AG10803 (cell line): ENCODE measurements at regions not wholly inside any gene's neighbourhood (a gene's known extent, or its start where the extent isn't known, plus 50 kb on each side); places are given as distances from the start of the nearest gene placed in this dataset.
A peak's percentile ranks its signal among the peaks of the same experiment; 100 is the strongest.

Experiments
- DNase-seq: peaks from one replicate; pipeline ENCODE4 v3.0.0; 2010; ENCODE audit warnings: low read depth
- H3K4me3 ChIP-seq: 2 replicates; pipeline ENCODE4 v1.5.1; 2011; ENCODE audit warnings: mild to moderate bottlenecking, low read length, control low read depth
- TF ChIP-seq, protein P1 (sequence below): conservative IDR thresholded peaks from 2 replicates; pipeline ENCODE4 v1.5.1; 2011; ENCODE audit warnings: mild to moderate bottlenecking, low read length, control low read depth, inconsistent platforms

DNA sequence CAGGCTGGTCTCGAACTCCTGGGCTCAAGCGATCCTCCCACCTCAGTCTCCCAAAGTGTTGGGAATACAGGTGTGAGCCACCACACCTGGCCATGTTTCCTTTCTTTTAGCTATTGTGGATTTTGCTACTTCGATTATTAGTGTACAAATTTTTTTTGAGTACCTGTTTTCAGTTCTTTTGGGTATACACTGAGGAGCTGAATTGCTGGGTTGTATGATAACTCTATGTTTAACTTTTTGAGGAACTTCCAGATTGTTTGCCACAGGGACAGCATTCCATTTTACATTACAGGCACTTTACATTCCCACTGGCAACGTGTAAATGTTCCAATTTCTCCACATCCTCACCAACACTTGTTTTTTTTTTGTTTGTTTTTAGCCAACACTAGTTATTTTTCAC lies 198.1 kb upstream of the TBX3 start:
- TF ChIP-seq, protein P1, sequence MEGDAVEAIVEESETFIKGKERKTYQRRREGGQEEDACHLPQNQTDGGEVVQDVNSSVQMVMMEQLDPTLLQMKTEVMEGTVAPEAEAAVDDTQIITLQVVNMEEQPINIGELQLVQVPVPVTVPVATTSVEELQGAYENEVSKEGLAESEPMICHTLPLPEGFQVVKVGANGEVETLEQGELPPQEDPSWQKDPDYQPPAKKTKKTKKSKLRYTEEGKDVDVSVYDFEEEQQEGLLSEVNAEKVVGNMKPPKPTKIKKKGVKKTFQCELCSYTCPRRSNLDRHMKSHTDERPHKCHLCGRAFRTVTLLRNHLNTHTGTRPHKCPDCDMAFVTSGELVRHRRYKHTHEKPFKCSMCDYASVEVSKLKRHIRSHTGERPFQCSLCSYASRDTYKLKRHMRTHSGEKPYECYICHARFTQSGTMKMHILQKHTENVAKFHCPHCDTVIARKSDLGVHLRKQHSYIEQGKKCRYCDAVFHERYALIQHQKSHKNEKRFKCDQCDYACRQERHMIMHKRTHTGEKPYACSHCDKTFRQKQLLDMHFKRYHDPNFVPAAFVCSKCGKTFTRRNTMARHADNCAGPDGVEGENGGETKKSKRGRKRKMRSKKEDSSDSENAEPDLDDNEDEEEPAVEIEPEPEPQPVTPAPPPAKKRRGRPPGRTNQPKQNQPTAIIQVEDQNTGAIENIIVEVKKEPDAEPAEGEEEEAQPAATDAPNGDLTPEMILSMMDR = no peak
- DNase-seq = no peak
- no peak overlapping the region for H3K4me3 ChIP-seq

DNA sequence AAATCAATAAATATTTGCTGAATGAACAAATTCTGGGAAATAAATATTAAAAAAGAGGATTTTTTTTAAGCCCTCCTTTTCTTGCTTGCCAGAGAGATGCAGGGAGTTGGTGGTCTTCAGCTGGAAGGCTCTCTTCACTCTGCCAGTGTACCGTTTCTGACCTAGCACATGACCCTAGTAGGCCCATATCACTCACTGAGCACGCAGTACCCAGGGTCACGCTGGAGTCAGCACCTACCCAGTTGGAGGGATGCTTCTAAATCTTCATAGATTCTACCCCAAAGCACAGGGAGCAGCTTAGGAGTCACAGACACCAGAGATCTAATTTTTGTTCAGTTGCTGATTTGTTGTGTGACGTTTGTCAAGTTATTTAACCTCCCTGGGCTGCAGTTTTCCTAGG lies 195.4 kb upstream of the TBX3 start:
- no peak for DNase-seq

DNA sequence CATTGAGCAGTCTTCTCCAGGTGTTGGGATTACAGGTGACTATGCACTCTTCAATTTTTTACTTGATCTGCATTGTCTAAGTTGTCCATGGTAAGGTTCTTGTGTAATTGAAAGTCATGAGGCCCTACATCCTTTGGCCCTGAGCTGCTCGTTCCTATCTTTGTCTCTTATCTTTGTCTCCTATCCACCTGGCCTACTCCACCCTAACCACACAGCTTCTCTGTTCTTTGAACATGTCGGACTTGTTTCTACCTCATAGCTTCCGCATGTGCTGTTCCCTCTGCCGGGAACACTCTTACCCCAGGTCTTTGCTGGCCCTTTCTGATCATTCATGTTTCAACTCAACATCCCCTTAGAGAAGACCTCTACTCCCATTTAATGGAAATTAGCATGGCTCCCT lies 194.8 kb upstream of the TBX3 start:
- H3K4me3 ChIP-seq = no peak overlapping the region
- no peak for DNase-seq
- TF ChIP-seq, protein P1 = no peak

More for the DNA sequence above, 195.4 kb upstream of the TBX3 start:
- H3K4me3 ChIP-seq = no peak overlapping the region
- TF ChIP-seq, protein P1 = no peak

DNA sequence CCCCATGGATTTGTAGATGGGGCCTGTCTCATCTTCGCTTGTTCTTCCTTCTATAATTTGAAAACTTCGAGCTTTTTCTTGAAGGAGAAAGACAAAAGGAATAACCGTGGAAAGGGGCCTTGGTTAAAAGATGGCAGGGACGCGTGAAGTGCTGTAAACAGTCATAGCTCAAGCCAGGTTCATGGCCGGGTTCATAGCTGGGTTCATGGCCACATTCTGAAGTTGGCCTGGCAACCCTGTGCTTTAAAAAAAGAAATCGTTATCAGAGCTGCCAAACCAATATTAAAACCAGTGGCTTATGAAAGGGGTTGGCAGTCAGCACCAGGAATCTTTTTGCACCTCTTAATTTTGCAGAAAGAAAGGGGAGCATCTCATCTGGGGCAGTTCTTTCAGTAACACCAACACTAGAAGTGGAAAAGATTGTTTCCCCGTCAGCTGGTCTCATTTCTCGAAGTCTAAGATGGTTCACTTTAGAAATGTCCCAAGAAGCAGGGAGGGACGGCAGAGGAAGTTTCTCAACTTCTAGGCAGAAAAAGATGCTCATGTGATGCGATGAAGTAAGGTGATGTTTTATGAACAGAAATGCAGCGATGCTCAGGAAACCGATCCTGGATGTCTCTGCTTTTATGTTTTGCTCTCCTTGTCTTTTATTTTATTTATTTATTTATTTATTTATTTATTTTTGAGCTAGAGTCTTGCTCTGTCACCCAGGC lies 193.1 kb upstream of the TBX3 start:
- TF ChIP-seq, protein P1 = no peak
- no peak overlapping the region for H3K4me3 ChIP-seq
- no peak for DNase-seq

DNA sequence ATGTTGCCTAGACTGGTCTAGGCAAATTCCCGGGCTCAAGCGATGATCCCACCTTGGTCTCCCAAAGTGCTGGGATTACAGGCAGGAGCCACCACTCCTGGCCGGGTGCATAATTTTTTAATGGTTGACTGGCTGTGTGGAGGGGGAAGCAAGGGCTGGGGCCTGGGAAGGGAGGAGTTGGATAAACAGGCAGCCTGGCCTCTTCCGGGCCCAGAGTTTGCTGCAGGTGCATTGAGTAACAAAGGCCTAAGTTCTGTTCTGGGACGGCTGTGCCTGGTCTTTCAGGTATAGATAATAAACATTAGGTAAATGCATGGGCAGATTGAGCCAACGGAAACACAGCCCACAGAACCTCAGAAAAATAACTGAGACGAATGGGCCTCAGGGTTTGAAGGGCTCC lies 191.3 kb upstream of the TBX3 start:
- H3K4me3 ChIP-seq = no peak overlapping the region
- no peak for DNase-seq
- TF ChIP-seq, protein P1 = no peak

DNA sequence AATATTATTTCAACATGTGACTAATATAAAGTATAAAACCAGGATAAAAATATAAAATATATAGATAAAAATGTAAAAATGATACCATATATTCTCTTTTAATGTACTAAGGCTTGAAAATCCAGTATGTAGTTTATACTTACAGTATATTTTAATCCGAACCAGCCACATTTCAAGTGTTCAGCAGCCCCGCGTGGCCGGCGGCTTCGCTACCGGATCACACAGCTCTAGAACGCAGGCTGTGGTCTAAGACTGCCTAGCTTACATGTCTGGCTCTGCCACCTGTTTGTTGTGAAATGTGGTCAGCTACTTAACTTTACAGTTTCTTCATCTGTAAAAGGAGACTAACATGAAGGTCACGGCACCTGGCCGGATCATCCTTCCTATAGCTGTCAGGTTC lies 189.7 kb upstream of the TBX3 start:
- no peak for DNase-seq
- TF ChIP-seq, protein P1 = no peak
- H3K4me3 ChIP-seq = no peak overlapping the region

DNA sequence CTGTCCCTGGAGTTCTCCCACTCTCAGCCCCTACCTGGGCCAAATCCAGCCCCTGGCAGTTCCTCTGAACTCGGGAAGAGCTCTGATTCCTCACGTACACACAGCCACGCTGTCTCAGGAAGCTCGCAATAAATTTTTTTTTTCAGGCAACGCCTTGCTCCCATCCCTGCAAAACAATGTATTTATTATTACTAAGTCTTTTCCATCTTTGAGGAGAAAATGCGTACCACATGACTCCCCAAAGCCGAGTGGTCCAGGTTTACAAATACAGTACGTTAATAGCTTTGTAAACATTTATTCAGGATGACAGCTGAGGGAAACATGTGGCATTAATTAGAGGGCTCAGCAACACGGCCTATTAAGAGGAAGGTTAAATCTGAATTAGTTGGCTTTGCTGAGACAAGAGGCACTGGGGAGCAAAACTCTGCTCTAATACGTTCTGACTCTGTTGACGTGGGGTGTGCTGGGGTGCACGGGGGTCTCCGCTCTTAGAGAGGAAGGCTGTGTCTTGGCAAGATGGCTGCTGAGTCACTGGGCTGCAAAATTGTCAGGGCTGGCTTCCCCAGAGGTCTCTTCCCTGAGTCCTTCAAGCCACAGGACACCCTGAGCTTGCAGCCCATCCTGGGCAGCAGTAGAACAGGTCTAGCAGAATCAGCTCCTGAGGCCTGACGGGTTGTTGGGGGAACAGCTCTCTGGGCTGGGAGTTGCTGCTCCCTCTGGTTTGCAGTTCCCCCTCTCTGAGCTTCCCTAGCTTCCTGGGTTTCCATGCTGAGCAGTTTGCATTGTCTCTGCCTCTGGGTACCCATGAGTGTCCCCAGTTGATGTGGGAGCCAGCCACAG lies 185.2 kb upstream of the TBX3 start:
- DNase-seq = peak; percentile 90
- TF ChIP-seq, protein P1 = no peak
- no peak overlapping the region for H3K4me3 ChIP-seq
